ENCODE measurements at regions not wholly inside any gene's neighbourhood (a gene's known extent, or its start where the extent isn't known, plus 50 kb on each side); places are given as distances from the start of the nearest gene placed in this dataset.

GRCh38 chr9:129355631-129356030 is 177.6 kb upstream of the IER5L start:
- no peak for TF ChIP-seq CTCF (IDR thresholded peaks at IDR 0.05 in 4 of 5, conservative IDR thresholded peaks at IDR 0.05 in 1 of 5)
- TF ChIP-seq POLR2A (IDR thresholded peaks at IDR 0.05): no peak
